HT-29 (cell line): ENCODE measurements at regions not wholly inside any gene's neighbourhood (a gene's known extent, or its start where the extent isn't known, plus 50 kb on each side); places are given as distances from the start of the nearest gene placed in this dataset. TPM values are rescaled to one million over a fixed set of nuclear protein-coding genes. Genes with fewer than 3 reads are reported as not detected.
A peak's percentile ranks its signal among the peaks of the same experiment; 100 is the strongest.

Source experiments
- DNase-seq: peaks from one replicate; pipeline ENCODE4 v3.0.0-alpha.2; 2015; ENCODE audit warnings: low spot score
- small RNA-seq: library from RNA; depleted of rRNA; stranded (forward); fragments of <200 nt; gene quantifications from one replicate; pipeline ENCODE3, GENCODE V24; 2014

DNA sequence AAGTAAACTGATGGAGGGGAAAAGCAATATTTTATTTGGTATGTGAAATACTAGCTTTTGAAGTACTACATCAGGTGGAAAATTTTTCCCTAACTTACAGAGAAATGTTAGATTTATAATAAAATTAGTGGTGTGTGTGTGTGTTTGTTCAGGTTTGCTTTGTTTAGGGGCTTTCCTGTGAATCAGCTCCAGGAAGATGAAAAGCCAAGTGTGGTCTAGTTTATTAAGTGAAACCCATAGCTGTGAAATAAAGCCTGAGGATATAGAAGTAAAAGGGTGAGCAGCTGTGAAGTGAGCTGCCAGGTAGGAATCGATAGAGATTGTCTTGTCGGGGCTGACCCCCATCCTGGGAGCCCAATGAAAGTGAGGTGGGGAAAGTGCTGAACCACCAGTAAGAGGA, 347.6 kb upstream of the IMPG1 start:
- no peak for DNase-seq

DNA sequence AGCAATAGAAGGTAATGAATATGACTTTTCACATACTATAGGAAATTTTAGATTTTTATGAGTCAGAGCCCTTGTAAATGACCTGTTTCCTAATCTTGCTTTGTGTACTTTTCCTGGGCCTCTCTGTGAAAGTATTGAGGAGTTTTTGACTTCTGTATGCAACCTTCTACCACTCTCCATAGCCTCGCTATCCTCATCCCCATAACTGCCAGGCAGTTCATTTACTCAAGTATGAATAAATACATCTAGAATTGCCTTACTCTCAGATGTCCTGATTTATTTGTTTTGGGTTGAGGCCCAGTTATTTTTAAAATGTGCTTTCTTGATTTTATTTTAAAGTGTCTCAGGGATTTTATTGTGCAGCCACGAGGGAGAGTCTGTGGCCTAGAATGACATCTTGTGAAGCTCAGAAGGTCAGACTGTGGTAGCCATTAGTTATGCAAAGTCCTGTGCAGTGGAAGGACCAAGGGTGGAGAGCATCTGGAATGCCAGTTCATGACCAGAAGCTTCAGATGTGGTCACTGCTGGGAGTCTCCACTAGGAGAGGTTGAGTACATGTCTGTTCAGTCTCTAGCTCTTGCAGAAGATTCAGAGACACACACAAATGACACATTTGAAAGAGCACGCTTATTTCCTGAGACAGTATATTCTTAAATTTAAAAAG, 346.2 kb upstream of the IMPG1 start:
- DNase-seq, result peak; percentile 31

DNA sequence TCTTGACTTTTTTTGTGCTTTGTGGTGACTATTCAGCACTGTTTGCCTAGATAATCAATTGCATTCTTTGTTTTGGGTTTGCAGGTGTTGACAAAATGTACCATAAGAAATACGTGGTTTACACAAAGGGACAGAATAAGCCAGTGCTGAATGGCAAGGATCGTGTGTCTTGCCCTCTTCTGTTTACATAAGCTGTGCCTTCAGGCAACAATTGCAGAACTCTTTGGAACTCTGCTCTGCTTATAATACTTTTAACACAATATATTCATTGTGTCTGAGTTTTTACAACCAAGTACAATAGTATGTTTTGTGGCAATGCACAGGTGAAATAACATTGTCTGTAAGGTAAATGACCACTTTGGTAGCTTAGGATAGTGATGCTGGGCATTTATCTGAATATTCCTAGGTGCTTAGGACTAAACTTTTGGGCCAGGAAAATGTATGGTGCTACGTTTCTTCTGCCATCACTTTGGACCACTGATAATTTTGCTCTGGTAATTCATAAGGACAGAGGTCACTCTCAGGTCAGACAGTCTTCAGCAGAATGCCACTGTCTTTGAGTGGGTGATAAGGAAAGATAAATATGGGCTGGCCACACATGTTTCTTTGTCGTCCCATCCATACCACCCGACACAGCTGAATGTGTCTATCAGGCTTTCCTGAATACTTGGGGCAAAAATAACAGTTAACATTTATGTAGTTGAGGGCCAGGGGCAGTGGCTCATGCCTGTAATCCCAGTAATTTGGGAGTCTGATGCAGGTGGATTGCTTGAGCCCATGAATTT, 344.6 kb upstream of the IMPG1 start:
- DNase-seq, result peak; percentile 16

GRCh38 chr6:76403064-76403463, 330.6 kb upstream of the IMPG1 start:
- DNase-seq, result no peak

- DNase-seq, result no peak
These were observed 325.5 kb upstream of the IMPG1 start for GRCh38 chr6:76397966-76398365.

DNA sequence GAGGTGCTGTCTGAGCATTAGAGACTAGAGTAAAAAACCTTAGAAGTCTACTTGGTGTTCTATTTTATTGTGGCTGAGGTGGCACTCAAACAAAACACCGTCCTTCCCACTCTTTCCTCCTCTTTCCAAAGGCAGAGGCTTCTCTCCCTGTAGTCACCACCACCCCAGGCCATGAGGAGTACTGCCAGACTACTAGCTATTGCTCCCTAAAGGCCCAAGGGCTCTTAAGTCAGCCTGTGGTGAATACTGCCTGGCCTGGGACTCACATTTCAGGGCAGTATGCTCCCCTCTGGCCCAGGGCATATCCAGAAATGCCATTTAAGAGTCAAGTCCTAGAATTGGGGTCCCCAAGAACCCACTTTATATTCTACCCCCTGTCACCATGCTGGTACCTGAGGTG, 309.7 kb upstream of the IMPG1 start:
- no peak for DNase-seq

DNA sequence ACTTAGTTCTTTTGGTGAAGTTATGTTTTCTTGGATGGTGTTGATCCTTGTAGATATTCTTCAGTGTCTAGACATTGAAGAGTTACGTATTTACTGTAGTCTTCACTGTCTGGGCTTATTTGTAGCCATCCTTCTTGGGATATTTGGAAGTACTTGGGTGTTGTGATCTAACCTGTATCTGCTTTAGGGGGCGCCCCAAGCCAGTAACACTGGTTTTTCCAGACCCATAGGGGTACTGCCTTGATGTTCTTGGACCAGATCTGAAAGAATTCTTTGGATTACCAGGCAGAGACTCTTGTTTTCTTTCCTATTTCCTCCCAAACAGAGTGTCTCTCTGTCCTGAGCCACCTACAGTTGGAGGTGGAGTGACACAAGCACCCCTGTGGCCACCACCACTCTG, 309.1 kb upstream of the IMPG1 start:
- no peak for DNase-seq

GRCh38 chr6:76351275-76351674, 278.8 kb upstream of the IMPG1 start:
- DNase-seq, result peak; percentile 28

- no peak for DNase-seq
These were observed 275.1 kb upstream of the IMPG1 start for GRCh38 chr6:76347539-76347938.

- DNase-seq, result no peak
These were observed 270.2 kb upstream of the IMPG1 start for GRCh38 chr6:76342611-76343160.

- no peak for DNase-seq
These were observed 257.6 kb upstream of the IMPG1 start for GRCh38 chr6:76330031-76330430.

DNA sequence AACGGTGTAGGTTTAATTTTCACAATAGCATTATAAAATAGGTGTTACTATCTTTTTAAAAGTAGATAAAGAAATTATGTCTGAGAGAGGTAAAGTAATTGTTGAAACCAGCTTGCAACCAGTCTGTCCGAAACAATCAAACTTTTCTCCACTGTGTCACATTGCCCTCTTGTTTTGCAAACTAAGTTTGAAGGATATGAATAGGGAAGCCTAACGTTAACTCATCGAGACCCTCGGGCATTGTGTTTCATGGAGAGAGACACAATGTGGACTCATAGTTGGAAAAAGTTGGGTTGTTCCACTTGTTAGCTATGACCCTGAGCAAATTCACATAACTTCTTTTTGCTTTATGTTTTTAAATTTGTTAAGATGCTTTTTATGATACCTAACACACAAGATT, 254.4 kb upstream of the IMPG1 start:
- no peak for DNase-seq

Small RNAs in the stretch of these regions (small RNA-seq; reads per million reads assigned to genes)
- gene AL365222.1 (not detected), gene RNU6-261P (not detected), gene RNU6-84P (not detected)
